H1 (cell line): ENCODE measurements at regions not wholly inside any gene's neighbourhood (a gene's known extent, or its start where the extent isn't known, plus 50 kb on each side); places are given as distances from the start of the nearest gene placed in this dataset.

Source experiments
- CTCF ChIA-PET: fragments of 300-600 bp; sonication (Branson Sonifier 250); formaldehyde crosslinking; loops from one replicate; lab custom pipeline; 2021; ENCODE audit not compliant: partially characterized antibody; lab: Charles Lee
- POLR2A ChIA-PET: fragments of 300-600 bp; sonication (Branson Sonifier 250); formaldehyde crosslinking; loops from one replicate; lab custom pipeline; 2021; ENCODE audit warnings: inconsistent platforms; ENCODE audit not compliant: partially characterized antibody; lab: Charles Lee
- DNase-seq, 2 experiments: peaks; one replicate each; pipeline versions ENCODE4 v3.0.0 to v3.0.0-alpha.2; 2010 to 2022; ENCODE audit warnings: low spot score in 2 of 2, low read depth in 1 of 2, mixed read lengths in 1 of 2
- FAIRE-seq: peaks from 2 replicates; lab custom pipeline; 2011; peaks lifted over from hg19 to GRCh38; lab: Jason Lieb, UNC
- H2AFZ ChIP-seq: 2 replicates; pipeline ENCODE4 v1.8.1; 2012; ENCODE audit warnings: low read length, inconsistent platforms
- H2AK5ac ChIP-seq: 2 replicates; pipeline ENCODE4 v1.6.1; 2013; ENCODE audit warnings: low read depth, low read length
- H2BK120ac ChIP-seq: replicated peaks from 2 replicates; pipeline ENCODE3; 2013; ENCODE audit warnings: low read depth, low read length, inconsistent platforms
- H2BK12ac ChIP-seq: 2 replicates; pipeline ENCODE4 v1.6.1; 2013; ENCODE audit warnings: low read depth, low read length
- H2BK15ac ChIP-seq: 2 replicates; pipeline ENCODE4 v1.6.1; 2013; ENCODE audit warnings: low read length
- H2BK20ac ChIP-seq: 2 replicates; pipeline ENCODE4 v1.6.1; 2013; ENCODE audit warnings: low read length
- H2BK5ac ChIP-seq: 2 replicates; pipeline ENCODE4 v1.6.1; 2013; ENCODE audit warnings: low read depth, low read length
- H3K14ac ChIP-seq: 2 replicates; pipeline ENCODE4 v1.6.1; 2013; ENCODE audit warnings: inconsistent platforms; ENCODE audit not compliant: insufficient read length
- H3K18ac ChIP-seq: 2 replicates; pipeline ENCODE4 v1.6.1; 2013; ENCODE audit warnings: low read length; ENCODE audit errors: extremely low read depth
- H3K23ac ChIP-seq: 2 replicates; pipeline ENCODE4 v1.6.1; 2013; ENCODE audit warnings: inconsistent platforms; ENCODE audit not compliant: insufficient read length
- H3K23me2 ChIP-seq: 2 replicates; pipeline ENCODE4 v1.6.1; 2013; ENCODE audit warnings: low read depth, low read length
- H3K27ac ChIP-seq: 2 replicates; pipeline ENCODE4 v1.6.1; 2011; ENCODE audit warnings: low read depth, low read length, inconsistent platforms
- H3K27me3 ChIP-seq, 4 experiments: replicated peaks in 1 of 4; 1 replicate in 1 of 4; 2 replicates in 3 of 4; pipeline versions ENCODE4 v1.6.1 to v1.8.1; 2011 to 2013; ENCODE audit warnings: low read length in 3 of 4, mild to moderate bottlenecking in 3 of 4, inconsistent platforms in 2 of 4, mixed read lengths in 2 of 4, moderate library complexity in 1 of 4; ENCODE audit not compliant: control insufficient read depth in 3 of 4, insufficient read depth in 3 of 4; ENCODE audit errors: extremely low read depth in 1 of 4
- H3K36me3 ChIP-seq, 4 experiments: 2 replicates each; pipeline versions ENCODE4 v1.6.1 to v1.8.1; 2011 to 2013; ENCODE audit warnings: mild to moderate bottlenecking in 4 of 4, low read length in 3 of 4, moderate library complexity in 2 of 4, control low read depth in 1 of 4, inconsistent platforms in 1 of 4; ENCODE audit not compliant: insufficient read depth in 4 of 4, control insufficient read depth in 2 of 4
- H3K4ac ChIP-seq: replicated peaks from 2 replicates; pipeline ENCODE3; 2013; ENCODE audit warnings: low read length, low read depth, mixed read lengths, inconsistent platforms; ENCODE audit not compliant: insufficient read length
- H3K4me1 ChIP-seq, 4 experiments: replicated peaks in 1 of 4; 1 replicate in 1 of 4; 2 replicates in 3 of 4; pipeline versions ENCODE4 v1.6.1 to v1.8.1; 2011 to 2013; ENCODE audit warnings: low read length in 3 of 4, inconsistent platforms in 2 of 4, mixed read lengths in 1 of 4; ENCODE audit not compliant: insufficient read depth in 4 of 4, control insufficient read depth in 3 of 4
- H3K4me2 ChIP-seq, 2 experiments: 2 replicates each; pipeline versions ENCODE4 v1.6.1 to v1.8.1; 2011 to 2013; ENCODE audit warnings: low read depth in 2 of 2, low read length in 2 of 2, control low read depth in 1 of 2, inconsistent platforms in 1 of 2, mild to moderate bottlenecking in 1 of 2; ENCODE audit not compliant: insufficient read depth in 1 of 2
- H3K4me3 ChIP-seq, 4 experiments: fragments of 200-600, 300-600 bp in 1 of 4; sonication (generic), shearing (Covaris generic), sonication (Bioruptor Twin) in 1 of 4; 2 replicates each; pipeline versions ENCODE4 v1.5.1 to v1.8.1; 2011 to 2016; ENCODE audit warnings: low read length in 4 of 4, low read depth in 3 of 4, control low read depth in 2 of 4, inconsistent platforms in 2 of 4, mild to moderate bottlenecking in 2 of 4, mixed read lengths in 1 of 4, moderate library complexity in 1 of 4; ENCODE audit not compliant: insufficient read depth in 2 of 4; ENCODE audit errors: extremely low read depth in 1 of 4
- H3K56ac ChIP-seq: replicated peaks from 2 replicates; pipeline ENCODE3; 2013; ENCODE audit warnings: low read depth, mild to moderate bottlenecking, mixed read lengths, low read length, inconsistent platforms; ENCODE audit not compliant: insufficient read length
- H3K79me1 ChIP-seq: 2 replicates; pipeline ENCODE4 v1.6.1; 2013; ENCODE audit warnings: low read depth, low read length, control low read depth
- H3K79me2 ChIP-seq, 2 experiments: 2 replicates each; pipeline versions ENCODE4 v1.6.1 to v1.8.1; 2012 to 2013; ENCODE audit warnings: low read length in 2 of 2, mild to moderate bottlenecking in 2 of 2, inconsistent platforms in 1 of 2; ENCODE audit not compliant: insufficient read depth in 2 of 2, control insufficient read depth in 1 of 2
- H3K9ac ChIP-seq, 4 experiments: replicated peaks in 1 of 4; 1 replicate in 1 of 4; 2 replicates in 3 of 4; pipeline versions ENCODE4 v1.6.1 to v1.8.1; 2011 to 2013; ENCODE audit warnings: low read depth in 3 of 4, low read length in 3 of 4, control low read depth in 2 of 4, mild to moderate bottlenecking in 2 of 4, moderate library complexity in 2 of 4, inconsistent platforms in 1 of 4; ENCODE audit errors: extremely low read depth in 1 of 4
- H3K9me3 ChIP-seq, 2 experiments: 2 replicates each; pipeline versions ENCODE4 v1.6.1 to v1.8.1; 2012 to 2013; ENCODE audit warnings: mild to moderate bottlenecking in 2 of 2, moderate library complexity in 2 of 2, control low read depth in 1 of 2, inconsistent platforms in 1 of 2, low read depth in 1 of 2, low read length in 1 of 2, mixed read lengths in 1 of 2; ENCODE audit not compliant: insufficient read depth in 2 of 2
- H4K20me1 ChIP-seq, 2 experiments: replicated peaks in 1 of 2; 2 replicates each; pipeline versions ENCODE3 to v1.8.1; 2011 to 2013; ENCODE audit warnings: inconsistent platforms in 2 of 2, low read length in 2 of 2, mild to moderate bottlenecking in 1 of 2; ENCODE audit not compliant: insufficient read depth in 2 of 2, control insufficient read depth in 1 of 2
- H4K5ac ChIP-seq: 2 replicates; pipeline ENCODE4 v1.6.1; 2013; ENCODE audit warnings: low read length, low read depth, mixed read lengths, inconsistent platforms; ENCODE audit not compliant: insufficient read length
- H4K8ac ChIP-seq: 2 replicates; pipeline ENCODE4 v1.8.0; 2013; ENCODE audit warnings: mild to moderate bottlenecking, moderate library complexity, low read length, inconsistent platforms; ENCODE audit not compliant: insufficient read depth; ENCODE audit errors: extremely low read depth
- H4K91ac ChIP-seq: replicated peaks from 2 replicates; pipeline ENCODE3; 2013; ENCODE audit warnings: low read length, mixed read lengths, inconsistent platforms; ENCODE audit not compliant: insufficient read length
- BCL11A ChIP-seq, 2 experiments: IDR thresholded peaks; one replicate each; pipeline ENCODE4 v1.6.1; 2011; ENCODE audit warnings: low read depth in 2 of 2, low read length in 2 of 2, mild to moderate bottlenecking in 2 of 2
- CBX5 ChIP-seq: fragments of 300-800, 300-1000 bp; sonication (generic); IDR thresholded peaks from 2 replicates; pipeline ENCODE4 v1.7.1; 2016; ENCODE audit warnings: antibody characterized with exemption, low read length, low read depth
- CBX8 ChIP-seq: fragments of 300-800, 300-1000 bp; sonication (generic); IDR thresholded peaks from 2 replicates; pipeline ENCODE4 v1.7.1; 2016; ENCODE audit warnings: low read depth, low read length, borderline replicate concordance
- CEBPB ChIP-seq: IDR thresholded peaks from 2 replicates; pipeline ENCODE4 v1.6.1; 2012; ENCODE audit warnings: low read depth, low read length
- CHD2 ChIP-seq: IDR thresholded peaks from 2 replicates; pipeline ENCODE4 v1.6.1; 2012; ENCODE audit warnings: low read length, improper control_type of control experiment
- FOSL1 ChIP-seq: IDR thresholded peaks from 2 replicates; pipeline ENCODE4 v1.6.1; 2011; ENCODE audit warnings: mild to moderate bottlenecking, low read depth, low read length, moderate library complexity; ENCODE audit not compliant: insufficient read depth
- HDAC2 ChIP-seq, 2 experiments: fragments of 300-600 bp in 1 of 2; sonication (generic) in 1 of 2; IDR thresholded peaks; 2 replicates each; pipeline ENCODE4 v1.6.1; 2011 to 2012; ENCODE audit warnings: low read depth in 2 of 2, low read length in 2 of 2, mild to moderate bottlenecking in 2 of 2, moderate library complexity in 2 of 2, borderline replicate concordance in 1 of 2, inconsistent platforms in 1 of 2
- POLR2AphosphoS5 ChIP-seq: IDR thresholded peaks from 2 replicates; pipeline ENCODE4 v1.6.1; 2011; ENCODE audit warnings: low read depth, low read length
- RNF2 ChIP-seq: fragments of 200-900, 300-1000 bp; sonication (generic); IDR thresholded peaks from 2 replicates; pipeline ENCODE4 v1.7.1; 2016; ENCODE audit warnings: borderline replicate concordance, low read depth, mild to moderate bottlenecking, antibody characterized with exemption, low read length; ENCODE audit not compliant: poor library complexity, severe bottlenecking; ENCODE audit errors: missing control alignments
- RXRA ChIP-seq: IDR thresholded peaks from 2 replicates; pipeline ENCODE4 v1.6.1; 2011; ENCODE audit warnings: low read depth, mild to moderate bottlenecking, low read length, moderate library complexity; ENCODE audit not compliant: insufficient read depth
- TEAD4 ChIP-seq: IDR thresholded peaks from 2 replicates; pipeline ENCODE4 v1.6.1; 2012; ENCODE audit warnings: low read depth, low read length, inconsistent platforms, mixed read lengths
- WGBS, 2 experiments: shearing (Covaris generic) in 1 of 2; methylation state at CpG; one replicate each; pipeline versions ENCODE4 v1.1.6 to v1.1.7; 2013 to 2015; ENCODE audit warnings: low lambda C conversion rate in 2 of 2, mixed read lengths in 2 of 2, inconsistent platforms in 1 of 2, low coverage in 1 of 2, missing lambda C conversion rate in 1 of 2; ENCODE audit not compliant: insufficient replicate concordance in 2 of 2, insufficient coverage in 1 of 2, insufficient read length in 1 of 2; ENCODE audit errors: extremely low coverage in 1 of 2, missing lambda C conversion rate in 1 of 2; 5-methylcytosine and 5-hydroxymethylcytosine counted together
- TF ChIP-seq, protein P1 (sequence below): IDR thresholded peaks from 2 replicates; pipeline ENCODE4 v1.6.1; 2012; ENCODE audit warnings: inconsistent platforms

DNA sequence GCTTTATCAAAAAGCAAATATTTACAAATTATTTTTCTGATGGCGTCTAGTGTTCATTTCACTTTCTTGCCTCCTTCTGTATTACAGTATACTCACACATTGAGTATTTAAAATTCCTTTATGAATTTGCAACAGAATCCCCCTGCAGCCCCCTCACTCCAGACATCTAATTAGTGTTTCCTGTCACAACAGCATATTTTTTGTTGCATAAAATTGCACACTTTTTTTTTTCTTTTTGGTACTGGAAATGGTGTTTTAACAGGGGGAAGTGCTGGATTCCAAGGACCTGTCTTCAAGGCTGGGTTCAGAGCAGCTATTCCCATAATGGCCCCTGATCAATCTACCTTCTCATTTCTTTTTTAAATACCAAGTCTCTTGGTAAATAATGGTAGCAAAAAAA lies 184.3 kb upstream of the HMCN1 start:
- Histone ChIP-seq H3K14ac (no peak overlapping the region), H3K36me3 (no peaks in the 10 kb centered on the region), H3K4ac (no peak overlapping the region), H4K20me1 (no peaks in the 10 kb centered on the region), H2AK5ac (no peak overlapping the region), H3K9ac (no peak overlapping the region), H3K4me2 (no peak overlapping the region), H2BK120ac (no peak overlapping the region), H2BK15ac (no peak overlapping the region), H3K56ac (no peak overlapping the region), H3K4me3 (no peak overlapping the region), H3K18ac (no peak overlapping the region), H3K23ac (no peak overlapping the region), H3K27me3 (no peaks in the 10 kb centered on the region), H2AFZ (no peak overlapping the region), H3K23me2 (no peaks in the 10 kb centered on the region; the same call in 1 of the 2 replicates), H4K8ac (no peak overlapping the region), H3K27ac (no peak overlapping the region), H2BK12ac (no peak overlapping the region), H2BK20ac (no peak overlapping the region), H3K9me3 (0 out of 4 replicates have a peak, but pooled peaks cover 0 to 2% of the 10 kb centered on the region in 2 experiments), H3K4me1 (peaks cover 0 to 4% (median 0%) of the 10 kb centered on the region in 4 experiments; a peak in 2 of 7 replicates), H4K91ac (no peak overlapping the region), H3K79me1 (no peaks in the 10 kb centered on the region), H3K79me2 (no peaks in the 10 kb centered on the region), H2BK5ac (no peak overlapping the region), H4K5ac (no peak overlapping the region)
- CTCF ChIA-PET = interaction anchor here (0.7 kb wide), 1 partner anchor 300 kb away, joined by 3 read pairs; no protein-coding TSS in a partner anchor
- POLR2A ChIA-PET = no interaction called here
- no peak for TF ChIP-seq RNF2
- no peak for TF ChIP-seq CBX8
- TF ChIP-seq CBX5 = no peak
- TF ChIP-seq BCL11A (IDR thresholded peaks at IDR 0.05; ENCODE audit: low read depth in 2 of 2, low read length in 2 of 2) = no peak
- TF ChIP-seq POLR2AphosphoS5 = no peak
- no peak for TF ChIP-seq CHD2
- TF ChIP-seq, protein P1, sequence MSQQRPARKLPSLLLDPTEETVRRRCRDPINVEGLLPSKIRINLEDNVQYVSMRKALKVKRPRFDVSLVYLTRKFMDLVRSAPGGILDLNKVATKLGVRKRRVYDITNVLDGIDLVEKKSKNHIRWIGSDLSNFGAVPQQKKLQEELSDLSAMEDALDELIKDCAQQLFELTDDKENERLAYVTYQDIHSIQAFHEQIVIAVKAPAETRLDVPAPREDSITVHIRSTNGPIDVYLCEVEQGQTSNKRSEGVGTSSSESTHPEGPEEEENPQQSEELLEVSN = no peak
- no peak for TF ChIP-seq FOSL1
- TF ChIP-seq RXRA = no peak
- no peak for TF ChIP-seq CEBPB
- TF ChIP-seq TEAD4 = no peak
- no peak for TF ChIP-seq HDAC2 (IDR thresholded peaks at IDR 0.05; ENCODE audit: borderline replicate concordance in 1 of 2, low read depth in 2 of 2, low read length in 2 of 2)
- FAIRE-seq (no peak), DNase-seq (no peak)
- WGBS, 2 experiments = 68% methylated on average over 1 of the region's 1 CpG; no CpG with 5 or more reads in 1 of the 2 experiments
